MM.1S (cell line): ENCODE measurements at regions not wholly inside any gene's neighbourhood (a gene's known extent, or its start where the extent isn't known, plus 50 kb on each side); places are given as distances from the start of the nearest gene placed in this dataset.

Experiments
- CTCF ChIP-seq: fragments of 300-600 bp; sonication (generic); IDR thresholded peaks from 2 replicates; pipeline ENCODE4 v1.5.1; 2016; ENCODE audit warnings: antibody characterized with exemption, low read length, mixed read lengths
- EZH2 ChIP-seq: fragments of 300-600 bp; sonication (generic); optimal IDR thresholded peaks from 2 replicates; pipeline ENCODE3; 2017; ENCODE audit warnings: low read depth, mild to moderate bottlenecking, antibody characterized with exemption, low read length, mixed read lengths
- EZH2phosphoT487 ChIP-seq: fragments of 300-600 bp; sonication (generic); IDR thresholded peaks from 2 replicates; pipeline ENCODE4 v1.6.1; 2018; ENCODE audit warnings: antibody characterized with exemption, low read length

GRCh38 chr5:12647613-12648012 is 743.4 kb upstream of the CTNND2 start:
- no peak for TF ChIP-seq CTCF
- TF ChIP-seq EZH2 = no peak
- TF ChIP-seq EZH2phosphoT487 = no peak
